Upper lobe of right lung (tissue), 1 donor: ENCODE measurements at regions not wholly inside any gene's neighbourhood (a gene's known extent, or its start where the extent isn't known, plus 50 kb on each side); places are given as distances from the start of the nearest gene placed in this dataset.

ENCODE experiments used
- ATAC-seq: fragments of 200-7000 bp; cut with Tn5 transposase; one replicate; pipeline ENCODE4 v1.9.1; 2020; ENCODE audit warnings: mild to moderate bottlenecking, moderate library complexity
- DNase-seq: peaks from one replicate; pipeline ENCODE4 v3.0.0-alpha.2; 2020
- H3K27ac ChIP-seq: fragments of 200-600 bp; one replicate; pipeline ENCODE4 v1.8.0; 2022
- H3K27me3 ChIP-seq: fragments of 200-600 bp; one replicate; pipeline ENCODE4 v1.8.0; 2022; ENCODE audit warnings: mild to moderate bottlenecking
- H3K36me3 ChIP-seq: fragments of 200-600 bp; one replicate; pipeline ENCODE4 v1.8.0; 2022
- H3K4me1 ChIP-seq: fragments of 200-600 bp; one replicate; pipeline ENCODE4 v1.8.0; 2022
- H3K4me3 ChIP-seq: fragments of 200-600 bp; one replicate; pipeline ENCODE4 v1.8.0; 2022; ENCODE audit warnings: mild to moderate bottlenecking
- H3K9me3 ChIP-seq: fragments of 200-600 bp; one replicate; pipeline ENCODE4 v1.8.0; 2022
- CTCF ChIP-seq: fragments of 200-600 bp; IDR thresholded peaks from one replicate; pipeline ENCODE4 v1.8.0; 2022; ENCODE audit warnings: antibody characterized with exemption
- intact Hi-C: fragments of 100-400 bp; cut with DNase I; formaldehyde crosslinking; loops from one replicate; pipeline ENCODE4 v1.11.0; 2022
- donor health status: DM: no; HTN: yes; CAD: no; lungs with severe emphysema.

GRCh38 chr1:53383136-53383870, 55.4 kb upstream of the LRP8 start:
- Histone ChIP-seq H3K27ac (no peak overlapping the region), H3K9me3 (no peaks in the 10 kb centered on the region), H3K27me3 (no peaks in the 10 kb centered on the region), H3K4me3 (no peak overlapping the region), H3K4me1 (no peaks in the 10 kb centered on the region), H3K36me3 (no peaks in the 10 kb centered on the region)
- DNase-seq (no peak), ATAC-seq (no peak)
- TF ChIP-seq CTCF = no peak
- intact Hi-C loops = no loop called here

GRCh38 chr1:53384796-53385195, 56.9 kb upstream of the LRP8 start:
- no peak overlapping the region for H3K27ac ChIP-seq
- H3K4me3 ChIP-seq = no peak overlapping the region
- intact Hi-C loops = no loop called here
- H3K9me3 ChIP-seq = no peaks in the 10 kb centered on the region
- no peaks in the 10 kb centered on the region for H3K4me1 ChIP-seq
- no peak for DNase-seq
- no peaks in the 10 kb centered on the region for H3K36me3 ChIP-seq
- ATAC-seq = no peak
- H3K27me3 ChIP-seq = no peaks in the 10 kb centered on the region
- TF ChIP-seq CTCF = no peak

DNA sequence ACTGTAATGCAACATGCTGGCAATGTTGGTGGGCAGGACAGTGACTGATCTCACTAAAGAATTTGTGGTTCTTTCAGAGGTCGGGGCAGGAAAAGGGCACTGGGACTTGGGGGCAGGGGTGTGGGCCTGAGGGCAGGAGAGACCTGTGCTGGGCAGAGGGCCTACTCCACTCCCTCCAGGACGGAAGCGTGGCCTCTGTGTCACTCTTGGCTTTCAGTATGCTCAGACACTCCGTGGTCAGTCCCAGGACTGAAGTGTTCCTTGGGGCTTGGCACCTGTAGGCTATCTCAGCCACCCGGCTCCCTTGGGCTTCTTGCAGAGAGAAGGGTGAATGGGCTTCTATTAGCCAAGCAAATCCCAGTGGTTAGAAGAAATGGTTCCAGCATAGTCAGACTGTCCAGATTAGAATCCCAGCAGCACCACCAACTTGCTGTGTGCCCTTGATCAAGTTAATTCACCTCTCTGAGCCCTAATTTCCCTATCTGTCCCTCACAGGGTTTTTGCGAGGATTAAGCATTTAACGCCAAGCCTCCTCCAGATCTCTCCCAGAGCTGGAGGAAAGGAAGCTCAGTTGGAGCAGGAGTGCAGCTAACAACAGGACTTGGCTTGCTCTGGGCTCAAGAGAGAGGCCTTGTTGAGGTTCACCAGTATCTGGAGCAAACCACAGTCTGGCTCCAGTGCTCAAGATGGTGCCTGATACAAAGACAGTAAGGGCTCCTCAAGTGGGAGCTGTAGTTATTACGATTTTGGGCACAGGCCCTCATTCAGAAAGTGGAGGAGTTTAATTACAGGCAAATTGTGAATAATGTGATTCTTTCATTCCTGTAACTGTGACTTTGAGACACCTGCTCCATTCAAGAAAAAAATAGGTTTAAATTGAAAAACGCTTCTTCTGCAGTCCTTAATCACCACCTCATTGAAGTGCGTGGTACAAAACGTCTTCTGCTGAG, 57.7 kb upstream of the LRP8 start:
- H3K27me3 ChIP-seq = no peaks in the 10 kb centered on the region
- H3K27ac ChIP-seq = no peak overlapping the region
- ATAC-seq (no peak), DNase-seq (no peak)
- H3K4me3 ChIP-seq = no peak overlapping the region
- no peaks in the 10 kb centered on the region for H3K4me1 ChIP-seq
- no peak for TF ChIP-seq CTCF
- no peaks in the 10 kb centered on the region for H3K36me3 ChIP-seq
- H3K9me3 ChIP-seq = no peaks in the 10 kb centered on the region
- intact Hi-C loops = no loop called here

DNA sequence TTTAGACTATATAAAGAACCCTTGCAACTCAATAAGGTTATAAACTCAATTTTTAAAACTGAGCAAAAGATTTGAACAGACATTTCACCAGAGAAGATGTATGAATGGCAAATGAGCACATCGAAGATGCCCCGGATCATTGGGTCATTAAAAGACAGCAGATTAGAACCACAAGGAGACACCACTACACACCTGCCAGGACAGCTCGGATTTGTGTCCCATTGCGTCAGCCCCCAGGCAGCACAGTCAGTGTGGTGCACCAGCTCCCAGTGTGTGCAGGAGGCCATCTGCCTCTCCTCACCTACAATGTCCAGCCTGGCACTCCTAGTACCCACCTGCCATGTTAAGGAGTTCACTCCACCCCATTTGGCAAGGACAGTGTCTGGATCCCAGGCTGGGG, 61.1 kb upstream of the LRP8 start:
- no peaks in the 10 kb centered on the region for H3K4me1 ChIP-seq
- no peak for ATAC-seq
- H3K9me3 ChIP-seq = no peaks in the 10 kb centered on the region
- no peak for TF ChIP-seq CTCF
- no peak overlapping the region for H3K27ac ChIP-seq
- no peak overlapping the region for H3K4me3 ChIP-seq
- DNase-seq = no peak
- no peaks in the 10 kb centered on the region for H3K36me3 ChIP-seq
- intact Hi-C loops = no loop called here
- no peaks in the 10 kb centered on the region for H3K27me3 ChIP-seq

GRCh38 chr1:53390261-53390660, 62.4 kb upstream of the LRP8 start:
- peak; percentile 69 for ATAC-seq
- Histone ChIP-seq H3K4me1 (no peaks in the 10 kb centered on the region), H3K27ac (no peak overlapping the region), H3K27me3 (no peaks in the 10 kb centered on the region), H3K9me3 (no peaks in the 10 kb centered on the region), H3K36me3 (no peaks in the 10 kb centered on the region), H3K4me3 (no peak overlapping the region)
- no peak for TF ChIP-seq CTCF
- intact Hi-C loops = loop anchor here (5.0 kb wide), 1 partner anchor 113 kb away; no protein-coding TSS in a partner anchor
- no peak for DNase-seq
